ENCODE measurements at regions not wholly inside any gene's neighbourhood (a gene's known extent, or its start where the extent isn't known, plus 50 kb on each side); places are given as distances from the start of the nearest gene placed in this dataset.

DNA sequence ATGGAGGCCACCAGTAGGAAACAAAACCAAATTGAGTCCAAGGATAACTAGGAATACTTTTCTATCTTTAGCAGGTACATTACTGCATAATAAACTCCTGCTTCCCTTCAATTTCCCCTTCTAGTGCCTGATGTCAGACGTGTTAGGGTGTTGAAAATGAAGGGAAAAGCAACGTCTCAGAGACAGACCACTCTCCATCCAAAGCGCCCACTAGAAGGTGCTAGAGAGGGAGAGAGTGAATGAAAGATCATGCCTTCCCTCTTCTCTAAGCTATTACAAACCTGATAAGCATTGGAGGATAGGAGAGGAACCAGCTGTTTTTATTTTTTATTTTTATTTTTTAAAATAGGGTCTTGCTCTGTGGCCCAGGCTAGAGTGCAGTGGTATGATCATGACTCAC is 64.1 kb downstream of the ZNF641 start:
- H3K36me3 Mint-ChIP-seq (ENCODE audit: low read depth), result no peaks in the 10 kb centered on the region
- no peak overlapping the region for H3K27ac Mint-ChIP-seq (ENCODE audit: unreplicated experiment)
- DNase-seq (ENCODE audit: low spot score), result no peak
- no peak overlapping the region for H3K4me3 Mint-ChIP-seq (ENCODE audit: unreplicated experiment)
- no peaks in the 10 kb centered on the region for H3K9me3 Mint-ChIP-seq (ENCODE audit: low read depth)
- no peaks in the 10 kb centered on the region for H3K4me1 Mint-ChIP-seq (ENCODE audit: low read depth)
- TF ChIP-seq, protein P1, sequence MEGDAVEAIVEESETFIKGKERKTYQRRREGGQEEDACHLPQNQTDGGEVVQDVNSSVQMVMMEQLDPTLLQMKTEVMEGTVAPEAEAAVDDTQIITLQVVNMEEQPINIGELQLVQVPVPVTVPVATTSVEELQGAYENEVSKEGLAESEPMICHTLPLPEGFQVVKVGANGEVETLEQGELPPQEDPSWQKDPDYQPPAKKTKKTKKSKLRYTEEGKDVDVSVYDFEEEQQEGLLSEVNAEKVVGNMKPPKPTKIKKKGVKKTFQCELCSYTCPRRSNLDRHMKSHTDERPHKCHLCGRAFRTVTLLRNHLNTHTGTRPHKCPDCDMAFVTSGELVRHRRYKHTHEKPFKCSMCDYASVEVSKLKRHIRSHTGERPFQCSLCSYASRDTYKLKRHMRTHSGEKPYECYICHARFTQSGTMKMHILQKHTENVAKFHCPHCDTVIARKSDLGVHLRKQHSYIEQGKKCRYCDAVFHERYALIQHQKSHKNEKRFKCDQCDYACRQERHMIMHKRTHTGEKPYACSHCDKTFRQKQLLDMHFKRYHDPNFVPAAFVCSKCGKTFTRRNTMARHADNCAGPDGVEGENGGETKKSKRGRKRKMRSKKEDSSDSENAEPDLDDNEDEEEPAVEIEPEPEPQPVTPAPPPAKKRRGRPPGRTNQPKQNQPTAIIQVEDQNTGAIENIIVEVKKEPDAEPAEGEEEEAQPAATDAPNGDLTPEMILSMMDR (IDR thresholded peaks at IDR 0.05), result peak; percentile 56
- peaks cover 17% of the 10 kb centered on the region for H3K27me3 Mint-ChIP-seq (ENCODE audit: low read depth)

DNA sequence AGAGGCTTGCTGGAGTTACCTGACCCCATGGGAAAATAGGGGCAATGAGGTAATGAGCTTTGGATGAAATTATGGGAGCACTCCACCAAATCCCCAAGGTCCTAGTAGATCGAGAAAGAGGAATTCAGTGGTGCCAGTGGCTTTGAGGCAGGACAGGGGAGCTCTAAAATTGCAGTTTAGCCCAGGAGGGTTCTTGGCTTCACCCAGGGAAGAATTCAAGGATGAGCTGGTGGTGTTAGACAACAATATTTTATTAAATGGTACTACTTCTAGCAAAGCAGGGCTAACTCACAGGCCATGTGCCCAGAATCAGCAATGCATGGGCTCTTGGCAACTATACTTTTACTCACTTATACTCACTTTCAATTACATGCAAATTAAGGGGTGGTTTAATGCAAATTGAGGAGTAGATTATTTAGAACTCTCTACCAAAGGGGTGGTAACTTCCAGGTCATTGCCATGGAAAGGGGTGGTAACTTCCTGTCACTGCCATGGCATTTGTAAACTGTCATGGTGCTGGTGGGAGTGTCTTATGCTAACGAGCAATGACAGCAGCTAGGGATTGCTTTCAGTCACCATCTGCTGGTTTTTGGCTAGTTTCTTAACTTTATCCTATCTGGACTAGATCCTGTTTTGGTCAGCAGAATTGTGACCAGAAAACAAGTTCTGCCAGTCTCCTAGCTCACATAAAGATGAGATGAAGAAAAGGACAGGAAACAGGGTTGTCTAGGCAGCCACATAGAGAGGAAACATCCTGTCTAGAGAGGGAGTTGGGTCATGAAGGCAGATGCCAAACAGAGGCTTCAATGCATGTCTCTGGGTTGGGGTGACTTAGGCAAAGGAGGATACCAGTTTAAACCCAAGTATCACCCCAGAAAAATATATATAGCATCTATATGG is 64.7 kb downstream of the ZNF641 start:
- no peak for DNase-seq (ENCODE audit: low spot score)
- Mint-ChIP-seq H3K36me3 (ENCODE audit: low read depth) (no peaks in the 10 kb centered on the region), H3K4me3 (ENCODE audit: unreplicated experiment) (no peak overlapping the region), H3K9me3 (ENCODE audit: low read depth) (no peaks in the 10 kb centered on the region), H3K4me1 (ENCODE audit: low read depth) (no peaks in the 10 kb centered on the region), H3K27me3 (ENCODE audit: low read depth) (peaks cover 17% of the 10 kb centered on the region), H3K27ac (ENCODE audit: unreplicated experiment) (no peak overlapping the region)
- TF ChIP-seq, protein P1 (IDR thresholded peaks at IDR 0.05), result no peak

DNA sequence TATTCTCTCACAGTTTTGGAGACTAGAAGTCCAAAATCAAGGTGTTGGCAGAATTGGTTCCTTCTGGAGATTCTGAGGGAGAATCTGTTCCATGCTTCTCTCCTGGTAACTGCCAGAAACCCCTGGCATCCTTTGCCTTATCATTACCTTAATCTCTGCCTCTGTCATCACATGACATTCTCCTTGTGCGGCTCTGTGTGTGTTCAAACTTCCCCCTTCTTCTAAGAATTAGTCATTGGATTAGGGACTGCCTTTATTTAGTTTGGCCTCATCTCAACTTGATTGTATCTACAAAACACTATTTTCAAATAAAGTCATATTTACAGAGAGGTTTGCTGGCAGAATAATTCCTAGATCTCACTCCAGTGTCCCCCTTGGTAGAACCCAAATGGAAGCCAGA is 68.9 kb downstream of the ZNF641 start:
- no peaks in the 10 kb centered on the region for H3K4me1 Mint-ChIP-seq (ENCODE audit: low read depth)
- no peak for DNase-seq (ENCODE audit: low spot score)
- TF ChIP-seq, protein P1 (IDR thresholded peaks at IDR 0.05), result no peak
- H3K27me3 Mint-ChIP-seq (ENCODE audit: low read depth), result peaks cover 18% of the 10 kb centered on the region
- H3K4me3 Mint-ChIP-seq (ENCODE audit: unreplicated experiment), result no peak overlapping the region
- H3K9me3 Mint-ChIP-seq (ENCODE audit: low read depth), result peaks cover under 1% of the 10 kb centered on the region
- H3K27ac Mint-ChIP-seq (ENCODE audit: unreplicated experiment), result no peak overlapping the region
- H3K36me3 Mint-ChIP-seq (ENCODE audit: low read depth), result no peaks in the 10 kb centered on the region

DNA sequence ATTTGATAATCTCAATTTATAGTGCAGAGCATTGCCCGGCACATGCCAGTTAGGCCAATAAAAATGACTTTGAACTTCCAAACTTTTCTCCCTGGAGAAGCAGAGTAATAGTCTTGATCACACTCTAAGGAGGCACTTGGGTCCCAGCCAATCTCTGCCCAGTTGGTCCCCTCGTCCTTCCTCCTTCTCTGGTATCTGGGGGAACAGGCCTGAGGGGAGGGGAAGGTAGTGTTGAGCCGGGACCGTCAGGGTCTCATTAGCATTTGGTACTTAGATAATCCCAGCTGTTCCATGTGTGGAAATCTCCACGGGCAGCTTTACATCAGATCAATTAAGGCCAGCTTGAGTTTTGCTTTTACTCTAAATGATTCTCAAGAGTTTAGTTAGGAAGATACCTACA is 70.1 kb downstream of the ZNF641 start:
- Mint-ChIP-seq H3K4me1 (ENCODE audit: low read depth) (no peaks in the 10 kb centered on the region), H3K27ac (ENCODE audit: unreplicated experiment) (no peak overlapping the region), H3K4me3 (ENCODE audit: unreplicated experiment) (no peak overlapping the region), H3K9me3 (ENCODE audit: low read depth) (peaks cover 8% of the 10 kb centered on the region), H3K27me3 (ENCODE audit: low read depth) (peaks cover 21% of the 10 kb centered on the region), H3K36me3 (ENCODE audit: low read depth) (no peaks in the 10 kb centered on the region)
- TF ChIP-seq, protein P1 (IDR thresholded peaks at IDR 0.05), result no peak
- DNase-seq (ENCODE audit: low spot score), result no peak

DNA sequence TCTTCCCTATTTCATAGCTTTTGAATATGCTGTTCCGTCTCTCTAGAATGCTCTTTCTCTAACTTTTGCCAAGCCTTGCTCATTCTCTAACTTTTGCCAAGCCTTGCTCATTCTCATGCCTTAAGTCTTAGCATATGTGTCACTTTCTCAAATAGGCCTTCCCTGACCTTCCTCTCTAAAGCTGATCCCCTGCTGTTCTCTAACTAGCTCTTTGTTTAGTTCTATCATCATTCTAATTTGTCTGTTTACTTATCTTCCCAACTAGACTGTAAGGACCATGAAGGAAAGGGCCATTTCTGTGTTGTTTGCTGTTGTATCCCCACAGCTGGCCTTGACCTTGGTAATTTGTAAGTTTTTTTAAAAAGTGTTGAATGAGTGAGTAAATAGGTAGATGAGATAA is 71.1 kb downstream of the ZNF641 start:
- TF ChIP-seq, protein P1 (IDR thresholded peaks at IDR 0.05), result no peak
- peaks cover 26% of the 10 kb centered on the region for H3K27me3 Mint-ChIP-seq (ENCODE audit: low read depth)
- H3K9me3 Mint-ChIP-seq (ENCODE audit: low read depth), result peaks cover 16% of the 10 kb centered on the region
- H3K36me3 Mint-ChIP-seq (ENCODE audit: low read depth), result no peaks in the 10 kb centered on the region
- H3K4me3 Mint-ChIP-seq (ENCODE audit: unreplicated experiment), result no peak overlapping the region
- no peak overlapping the region for H3K27ac Mint-ChIP-seq (ENCODE audit: unreplicated experiment)
- H3K4me1 Mint-ChIP-seq (ENCODE audit: low read depth), result no peaks in the 10 kb centered on the region
- DNase-seq (ENCODE audit: low spot score), result no peak
